ENCODE measurements at regions not wholly inside any gene's neighbourhood (a gene's known extent, or its start where the extent isn't known, plus 50 kb on each side); places are given as distances from the start of the nearest gene placed in this dataset.

DNA sequence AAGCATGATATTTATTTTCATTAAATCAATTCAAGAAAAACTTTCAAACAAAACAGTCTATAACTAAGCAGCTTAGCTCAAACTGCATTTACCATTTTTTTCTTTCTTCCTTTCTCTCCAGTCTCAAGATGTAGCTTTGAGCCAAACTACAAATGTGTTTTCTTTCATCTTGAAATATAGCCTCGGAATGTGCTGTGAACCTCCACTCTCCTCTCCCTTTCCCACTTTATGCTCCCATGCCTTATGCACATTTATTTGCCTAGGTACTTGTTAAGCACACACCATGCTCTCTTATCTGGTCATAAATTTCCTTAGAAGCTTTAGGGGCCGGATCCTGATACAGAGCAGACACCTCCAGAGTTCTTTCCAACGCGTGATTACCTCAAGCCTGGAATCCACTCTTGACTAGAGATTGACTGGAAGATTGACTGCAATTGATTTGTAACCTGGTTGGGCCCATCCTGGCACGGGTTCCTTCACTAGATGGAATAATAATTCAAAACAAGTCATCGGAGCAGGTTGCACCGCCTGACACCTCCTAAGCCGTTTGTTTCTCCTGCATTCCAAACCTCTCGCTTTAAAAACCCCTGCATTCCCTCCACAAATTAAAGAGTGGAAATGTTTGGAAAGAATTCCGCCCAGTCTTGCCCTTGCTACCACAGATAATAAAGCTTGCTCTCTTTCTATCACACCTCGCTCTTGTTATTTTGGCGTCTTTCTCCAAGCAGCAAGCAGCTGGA is 344.7 kb downstream of the CHL1 start (continued):
- TF ChIP-seq, protein P1, sequence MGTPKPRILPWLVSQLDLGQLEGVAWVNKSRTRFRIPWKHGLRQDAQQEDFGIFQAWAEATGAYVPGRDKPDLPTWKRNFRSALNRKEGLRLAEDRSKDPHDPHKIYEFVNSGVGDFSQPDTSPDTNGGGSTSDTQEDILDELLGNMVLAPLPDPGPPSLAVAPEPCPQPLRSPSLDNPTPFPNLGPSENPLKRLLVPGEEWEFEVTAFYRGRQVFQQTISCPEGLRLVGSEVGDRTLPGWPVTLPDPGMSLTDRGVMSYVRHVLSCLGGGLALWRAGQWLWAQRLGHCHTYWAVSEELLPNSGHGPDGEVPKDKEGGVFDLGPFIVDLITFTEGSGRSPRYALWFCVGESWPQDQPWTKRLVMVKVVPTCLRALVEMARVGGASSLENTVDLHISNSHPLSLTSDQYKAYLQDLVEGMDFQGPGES (IDR thresholded peaks at IDR 0.05) = no peak
- TF ChIP-seq, protein P2, sequence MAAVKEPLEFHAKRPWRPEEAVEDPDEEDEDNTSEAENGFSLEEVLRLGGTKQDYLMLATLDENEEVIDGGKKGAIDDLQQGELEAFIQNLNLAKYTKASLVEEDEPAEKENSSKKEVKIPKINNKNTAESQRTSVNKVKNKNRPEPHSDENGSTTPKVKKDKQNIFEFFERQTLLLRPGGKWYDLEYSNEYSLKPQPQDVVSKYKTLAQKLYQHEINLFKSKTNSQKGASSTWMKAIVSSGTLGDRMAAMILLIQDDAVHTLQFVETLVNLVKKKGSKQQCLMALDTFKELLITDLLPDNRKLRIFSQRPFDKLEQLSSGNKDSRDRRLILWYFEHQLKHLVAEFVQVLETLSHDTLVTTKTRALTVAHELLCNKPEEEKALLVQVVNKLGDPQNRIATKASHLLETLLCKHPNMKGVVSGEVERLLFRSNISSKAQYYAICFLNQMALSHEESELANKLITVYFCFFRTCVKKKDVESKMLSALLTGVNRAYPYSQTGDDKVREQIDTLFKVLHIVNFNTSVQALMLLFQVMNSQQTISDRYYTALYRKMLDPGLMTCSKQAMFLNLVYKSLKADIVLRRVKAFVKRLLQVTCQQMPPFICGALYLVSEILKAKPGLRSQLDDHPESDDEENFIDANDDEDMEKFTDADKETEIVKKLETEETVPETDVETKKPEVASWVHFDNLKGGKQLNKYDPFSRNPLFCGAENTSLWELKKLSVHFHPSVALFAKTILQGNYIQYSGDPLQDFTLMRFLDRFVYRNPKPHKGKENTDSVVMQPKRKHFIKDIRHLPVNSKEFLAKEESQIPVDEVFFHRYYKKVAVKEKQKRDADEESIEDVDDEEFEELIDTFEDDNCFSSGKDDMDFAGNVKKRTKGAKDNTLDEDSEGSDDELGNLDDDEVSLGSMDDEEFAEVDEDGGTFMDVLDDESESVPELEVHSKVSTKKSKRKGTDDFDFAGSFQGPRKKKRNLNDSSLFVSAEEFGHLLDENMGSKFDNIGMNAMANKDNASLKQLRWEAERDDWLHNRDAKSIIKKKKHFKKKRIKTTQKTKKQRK (IDR thresholded peaks at IDR 0.05; ENCODE audit: low read depth, low read length) = no peak
- no peak for TF ChIP-seq CREB1 (IDR thresholded peaks at IDR 0.05; ENCODE audit: low read depth)

DNA sequence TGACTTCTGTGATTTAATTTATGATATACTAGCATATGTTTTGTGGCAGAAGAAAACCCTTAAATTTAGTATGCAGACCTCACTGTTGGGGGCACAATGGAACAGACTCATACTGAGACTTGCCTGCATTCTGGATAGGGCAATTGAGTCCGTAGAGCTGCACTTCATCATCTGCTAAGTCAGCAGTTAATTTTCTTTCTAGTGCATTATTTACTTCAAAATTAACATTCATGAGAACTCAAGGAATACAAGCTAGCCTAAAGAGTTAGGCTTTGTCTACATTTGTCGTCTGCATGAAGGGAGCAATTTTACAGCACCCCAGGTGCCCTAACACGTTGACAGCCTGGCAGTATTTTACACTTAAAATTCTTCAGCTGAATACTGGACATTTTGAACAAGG is 345.5 kb downstream of the CHL1 start:
- FAIRE-seq (no peak), ATAC-seq (no peak), DNase-seq (ENCODE audit: low read depth, low spot score) (no peak)
- H3K27ac ChIP-seq (ENCODE audit: control insufficient read depth, insufficient read depth) = no peak overlapping the region
- no peak overlapping the region for H3K4me3 ChIP-seq
- H3K79me2 ChIP-seq (ENCODE audit: control insufficient read depth, insufficient read depth, low read length) = no peaks in the 10 kb centered on the region
- no TSS peak for BruUV-seq (replicated peaks)
- no peak overlapping the region for H2AFZ ChIP-seq (ENCODE audit: control insufficient read depth, low read depth, low read length)
- ChIA-PET POLR2A (no interaction called here), RAD21 (ENCODE audit: unreplicated experiment) (no interaction called here), CTCF (interaction anchor here (1.4 kb wide), 1 partner anchor 11 kb away, joined by 4 read pairs; no protein-coding TSS in a partner anchor), SMC1A (ENCODE audit: uncharacterized antibody, unreplicated experiment) (no interaction called here)
- intact Hi-C loops (cut with micrococcal nuclease; ENCODE audit: unreplicated experiment) = no loop called here
- no peaks in the 10 kb centered on the region for H4K20me1 ChIP-seq (ENCODE audit: control insufficient read depth, insufficient read depth)
- H3K4me2 ChIP-seq (ENCODE audit: control insufficient read depth, insufficient read depth) = no peak overlapping the region
- 3% methylated on average over 3 of the region's 3 CpGs for WGBS (ENCODE audit: insufficient coverage, insufficient replicate concordance, low lambda C conversion rate, missing lambda C conversion rate)
- no peaks in the 10 kb centered on the region for H3K4me1 ChIP-seq (ENCODE audit: control insufficient read depth, insufficient read depth, low read length)
- in situ Hi-C loops (cut with MboI) = no loop called here
- no peaks in the 10 kb centered on the region for H3K9me3 ChIP-seq (replicated peaks; ENCODE audit: control insufficient read depth, insufficient read depth, low read length)
- no peak overlapping the region for H3K9ac ChIP-seq (ENCODE audit: control insufficient read depth, insufficient read depth, low read length)
- H3K27me3 ChIP-seq (replicated peaks in 1 of 2; ENCODE audit: control insufficient read depth in 2 of 2, insufficient read depth in 2 of 2, low read length in 1 of 2) = no peaks in the 10 kb centered on the region
- H3K36me3 ChIP-seq (ENCODE audit: control insufficient read depth in 2 of 2, insufficient read depth in 2 of 2, low read length in 1 of 2) = no peaks in the 10 kb centered on the region
- TF ChIP-seq MEF2A (IDR thresholded peaks at IDR 0.05; ENCODE audit: insufficient read depth, low read depth, low read length) = no peak
- no peak for TF ChIP-seq IKZF2 (IDR thresholded peaks at IDR 0.05)
- TF ChIP-seq BMI1 (IDR thresholded peaks at IDR 0.05; ENCODE audit: borderline replicate concordance) = no peak
- no peak for TF ChIP-seq TCF7 (IDR thresholded peaks at IDR 0.05; ENCODE audit: borderline replicate concordance)
- no peak for TF ChIP-seq NFYA (IDR thresholded peaks at IDR 0.05; ENCODE audit: borderline replicate concordance, low read depth, low read length)
- no peak for TF ChIP-seq FOXK2 (IDR thresholded peaks at IDR 0.05)
- TF ChIP-seq MYC (IDR thresholded peaks at IDR 0.05; ENCODE audit: insufficient read depth, insufficient read length, insufficient replicate concordance, low read length, severe bottlenecking) = no peak
- TF ChIP-seq SPI1 (IDR thresholded peaks at IDR 0.05; ENCODE audit: borderline replicate concordance, insufficient read depth, low read depth, low read length) = no peak
- no peak for TF ChIP-seq STAT1 (conservative IDR thresholded peaks at IDR 0.05)
- TF ChIP-seq, protein P3, sequence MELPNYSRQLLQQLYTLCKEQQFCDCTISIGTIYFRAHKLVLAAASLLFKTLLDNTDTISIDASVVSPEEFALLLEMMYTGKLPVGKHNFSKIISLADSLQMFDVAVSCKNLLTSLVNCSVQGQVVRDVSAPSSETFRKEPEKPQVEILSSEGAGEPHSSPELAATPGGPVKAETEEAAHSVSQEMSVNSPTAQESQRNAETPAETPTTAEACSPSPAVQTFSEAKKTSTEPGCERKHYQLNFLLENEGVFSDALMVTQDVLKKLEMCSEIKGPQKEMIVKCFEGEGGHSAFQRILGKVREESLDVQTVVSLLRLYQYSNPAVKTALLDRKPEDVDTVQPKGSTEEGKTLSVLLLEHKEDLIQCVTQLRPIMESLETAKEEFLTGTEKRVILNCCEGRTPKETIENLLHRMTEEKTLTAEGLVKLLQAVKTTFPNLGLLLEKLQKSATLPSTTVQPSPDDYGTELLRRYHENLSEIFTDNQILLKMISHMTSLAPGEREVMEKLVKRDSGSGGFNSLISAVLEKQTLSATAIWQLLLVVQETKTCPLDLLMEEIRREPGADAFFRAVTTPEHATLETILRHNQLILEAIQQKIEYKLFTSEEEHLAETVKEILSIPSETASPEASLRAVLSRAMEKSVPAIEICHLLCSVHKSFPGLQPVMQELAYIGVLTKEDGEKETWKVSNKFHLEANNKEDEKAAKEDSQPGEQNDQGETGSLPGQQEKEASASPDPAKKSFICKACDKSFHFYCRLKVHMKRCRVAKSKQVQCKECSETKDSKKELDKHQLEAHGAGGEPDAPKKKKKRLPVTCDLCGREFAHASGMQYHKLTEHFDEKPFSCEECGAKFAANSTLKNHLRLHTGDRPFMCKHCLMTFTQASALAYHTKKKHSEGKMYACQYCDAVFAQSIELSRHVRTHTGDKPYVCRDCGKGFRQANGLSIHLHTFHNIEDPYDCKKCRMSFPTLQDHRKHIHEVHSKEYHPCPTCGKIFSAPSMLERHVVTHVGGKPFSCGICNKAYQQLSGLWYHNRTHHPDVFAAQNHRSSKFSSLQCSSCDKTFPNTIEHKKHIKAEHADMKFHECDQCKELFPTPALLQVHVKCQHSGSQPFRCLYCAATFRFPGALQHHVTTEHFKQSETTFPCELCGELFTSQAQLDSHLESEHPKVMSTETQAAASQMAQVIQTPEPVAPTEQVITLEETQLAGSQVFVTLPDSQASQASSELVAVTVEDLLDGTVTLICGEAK (IDR thresholded peaks at IDR 0.05; ENCODE audit: borderline replicate concordance) = no peak
- TF ChIP-seq PAX5 (IDR thresholded peaks at IDR 0.05; ENCODE audit: borderline replicate concordance, low read depth, low read length) = no peak

Measured in GM12878 (cell line).